ENCODE measurements at regions not wholly inside any gene's neighbourhood (a gene's known extent, or its start where the extent isn't known, plus 50 kb on each side); places are given as distances from the start of the nearest gene placed in this dataset.

GRCh38 chr3:116630494-116630893, 79.1 kb upstream of the TUSC7 start:
- H3F3A ChIP-seq (ENCODE audit: control insufficient read depth, insufficient read depth), result no peaks in the 10 kb centered on the region
- H3K79me2 ChIP-seq (ENCODE audit: control insufficient read depth, low read length), result no peaks in the 10 kb centered on the region
- no peak overlapping the region for H3K4me3 ChIP-seq (ENCODE audit: low read length)
- no peak overlapping the region for H3K4me2 ChIP-seq (ENCODE audit: low read length)
- H3K9me2 ChIP-seq (replicated peaks; ENCODE audit: control insufficient read depth, low read length), result no peaks in the 10 kb centered on the region
- no peaks in the 10 kb centered on the region for H3K4me1 ChIP-seq (ENCODE audit: control insufficient read depth, low read length)
- TF ChIP-seq EZH2phosphoT487 (IDR thresholded peaks at IDR 0.05; ENCODE audit: borderline replicate concordance, low read length), result no peak
- H3K27ac ChIP-seq (ENCODE audit: low read depth, low read length), result no peak overlapping the region
- no peaks in the 10 kb centered on the region for H3K9me3 ChIP-seq (ENCODE audit: control insufficient read depth, insufficient read depth, low read length)
- H3K27me3 ChIP-seq (ENCODE audit: control insufficient read depth, low read length), result no peaks in the 10 kb centered on the region
- no peaks in the 10 kb centered on the region for H3K36me3 ChIP-seq (ENCODE audit: control insufficient read depth, low read length)
- no peaks in the 10 kb centered on the region for H4K20me1 ChIP-seq (ENCODE audit: control insufficient read depth, insufficient read depth, low read depth, low read length)

GRCh38 chr3:116639641-116640040, 69.9 kb upstream of the TUSC7 start:
- Histone ChIP-seq H3K79me2 (ENCODE audit: control insufficient read depth, low read length) (no peaks in the 10 kb centered on the region), H4K20me1 (ENCODE audit: control insufficient read depth, insufficient read depth, low read depth, low read length) (no peaks in the 10 kb centered on the region), H3K4me2 (ENCODE audit: low read length) (no peak overlapping the region), H3F3A (ENCODE audit: control insufficient read depth, insufficient read depth) (no peaks in the 10 kb centered on the region), H3K27me3 (ENCODE audit: control insufficient read depth, low read length) (no peaks in the 10 kb centered on the region), H3K27ac (ENCODE audit: low read depth, low read length) (no peak overlapping the region), H3K4me3 (ENCODE audit: low read length) (no peak overlapping the region), H3K9me3 (ENCODE audit: control insufficient read depth, insufficient read depth, low read length) (no peaks in the 10 kb centered on the region), H3K9me2 (replicated peaks; ENCODE audit: control insufficient read depth, low read length) (no peaks in the 10 kb centered on the region), H3K4me1 (ENCODE audit: control insufficient read depth, low read length) (no peaks in the 10 kb centered on the region), H3K36me3 (ENCODE audit: control insufficient read depth, low read length) (no peaks in the 10 kb centered on the region)
- TF ChIP-seq EZH2phosphoT487 (IDR thresholded peaks at IDR 0.05; ENCODE audit: borderline replicate concordance, low read length), result no peak
- TF ChIP-seq CTCF (IDR thresholded peaks at IDR 0.05; ENCODE audit: low read depth, low read length, poor library complexity, severe bottlenecking), result no peak

GRCh38 chr3:116640109-116640508, 69.5 kb upstream of the TUSC7 start:
- no peaks in the 10 kb centered on the region for H3K79me2 ChIP-seq (ENCODE audit: control insufficient read depth, low read length)
- no peak overlapping the region for H3K4me2 ChIP-seq (ENCODE audit: low read length)
- no peaks in the 10 kb centered on the region for H3K27me3 ChIP-seq (ENCODE audit: control insufficient read depth, low read length)
- no peaks in the 10 kb centered on the region for H3K9me2 ChIP-seq (replicated peaks; ENCODE audit: control insufficient read depth, low read length)
- no peaks in the 10 kb centered on the region for H3K4me1 ChIP-seq (ENCODE audit: control insufficient read depth, low read length)
- H3F3A ChIP-seq (ENCODE audit: control insufficient read depth, insufficient read depth), result no peaks in the 10 kb centered on the region
- H3K4me3 ChIP-seq (ENCODE audit: low read length), result no peak overlapping the region
- H3K9me3 ChIP-seq (ENCODE audit: control insufficient read depth, insufficient read depth, low read length), result no peaks in the 10 kb centered on the region
- no peaks in the 10 kb centered on the region for H4K20me1 ChIP-seq (ENCODE audit: control insufficient read depth, insufficient read depth, low read depth, low read length)
- H3K27ac ChIP-seq (ENCODE audit: low read depth, low read length), result no peak overlapping the region
- H3K36me3 ChIP-seq (ENCODE audit: control insufficient read depth, low read length), result no peaks in the 10 kb centered on the region
- TF ChIP-seq EZH2phosphoT487 (IDR thresholded peaks at IDR 0.05; ENCODE audit: borderline replicate concordance, low read length), result no peak
- TF ChIP-seq CTCF (IDR thresholded peaks at IDR 0.05; ENCODE audit: low read depth, low read length, poor library complexity, severe bottlenecking), result no peak

GRCh38 chr3:116643001-116643400, 66.6 kb upstream of the TUSC7 start:
- H3K79me2 ChIP-seq (ENCODE audit: control insufficient read depth, low read length), result no peaks in the 10 kb centered on the region
- H3K9me3 ChIP-seq (ENCODE audit: control insufficient read depth, insufficient read depth, low read length), result no peaks in the 10 kb centered on the region
- H3F3A ChIP-seq (ENCODE audit: control insufficient read depth, insufficient read depth), result no peaks in the 10 kb centered on the region
- no peaks in the 10 kb centered on the region for H3K9me2 ChIP-seq (replicated peaks; ENCODE audit: control insufficient read depth, low read length)
- no peak overlapping the region for H3K27ac ChIP-seq (ENCODE audit: low read depth, low read length)
- H3K4me3 ChIP-seq (ENCODE audit: low read length), result no peak overlapping the region
- H3K27me3 ChIP-seq (ENCODE audit: control insufficient read depth, low read length), result no peaks in the 10 kb centered on the region
- no peaks in the 10 kb centered on the region for H3K4me1 ChIP-seq (ENCODE audit: control insufficient read depth, low read length)
- TF ChIP-seq EZH2phosphoT487 (IDR thresholded peaks at IDR 0.05; ENCODE audit: borderline replicate concordance, low read length) (no peak), CTCF (IDR thresholded peaks at IDR 0.05; ENCODE audit: low read depth, low read length, poor library complexity, severe bottlenecking) (no peak)
- H4K20me1 ChIP-seq (ENCODE audit: control insufficient read depth, insufficient read depth, low read depth, low read length), result no peaks in the 10 kb centered on the region
- H3K36me3 ChIP-seq (ENCODE audit: control insufficient read depth, low read length), result no peaks in the 10 kb centered on the region
- no peak overlapping the region for H3K4me2 ChIP-seq (ENCODE audit: low read length)

Data from DOHH2 (cell line).